ENCODE measurements at regions not wholly inside any gene's neighbourhood (a gene's known extent, or its start where the extent isn't known, plus 50 kb on each side); places are given as distances from the start of the nearest gene placed in this dataset.

- Histone ChIP-seq H3K4me1 (ENCODE audit: control insufficient read depth in 5 of 5, insufficient read depth in 5 of 5, low read length in 5 of 5) (no peaks in the 10 kb centered on the region), H3K27me3 (ENCODE audit: control insufficient read depth in 5 of 5, insufficient read depth in 4 of 5, low read length in 5 of 5) (no peaks in the 10 kb centered on the region), H3K9ac (ENCODE audit: low read length in 5 of 5) (no peak overlapping the region), H3K9me3 (ENCODE audit: control insufficient read depth in 5 of 5, low read length in 5 of 5) (no peaks in the 10 kb centered on the region), H3K4me3 (ENCODE audit: low read depth in 1 of 5, low read length in 5 of 5) (no peak overlapping the region), H3K27ac (ENCODE audit: low read depth, low read length) (no peak overlapping the region), H3K36me3 (ENCODE audit: control insufficient read depth in 5 of 5, insufficient read depth in 5 of 5, low read length in 5 of 5) (no peaks in the 10 kb centered on the region)
Observed at GRCh38 chr2:198382811-198383210, 578.4 kb downstream of the PLCL1 start.

- H3K9me3 ChIP-seq (ENCODE audit: control insufficient read depth in 5 of 5, low read length in 5 of 5), result no peaks in the 10 kb centered on the region
- H3K4me3 ChIP-seq (ENCODE audit: low read depth in 1 of 5, low read length in 5 of 5), result no peak overlapping the region
- no peaks in the 10 kb centered on the region for H3K36me3 ChIP-seq (ENCODE audit: control insufficient read depth in 5 of 5, insufficient read depth in 5 of 5, low read length in 5 of 5)
- no peak overlapping the region for H3K27ac ChIP-seq (ENCODE audit: low read depth, low read length)
- H3K9ac ChIP-seq (ENCODE audit: low read length in 5 of 5), result no peak overlapping the region
- peaks cover 0 to 2% (median 0%) of the 10 kb centered on the region in 5 donors for H3K4me1 ChIP-seq (ENCODE audit: control insufficient read depth in 5 of 5, insufficient read depth in 5 of 5, low read length in 5 of 5)
- H3K27me3 ChIP-seq (ENCODE audit: control insufficient read depth in 5 of 5, insufficient read depth in 4 of 5, low read length in 5 of 5), result no peaks in the 10 kb centered on the region
Observed at GRCh38 chr2:198376677-198377076, 572.3 kb downstream of the PLCL1 start.

- no peak overlapping the region for H3K27ac ChIP-seq (ENCODE audit: low read depth, low read length)
- H3K27me3 ChIP-seq (ENCODE audit: control insufficient read depth in 5 of 5, insufficient read depth in 4 of 5, low read length in 5 of 5), result no peaks in the 10 kb centered on the region
- no peaks in the 10 kb centered on the region for H3K9me3 ChIP-seq (ENCODE audit: control insufficient read depth in 5 of 5, low read length in 5 of 5)
- no peak overlapping the region for H3K4me3 ChIP-seq (ENCODE audit: low read depth in 1 of 5, low read length in 5 of 5)
- H3K36me3 ChIP-seq (ENCODE audit: control insufficient read depth in 5 of 5, insufficient read depth in 5 of 5, low read length in 5 of 5), result no peaks in the 10 kb centered on the region
- peaks cover 0 to 2% (median 0%) of the 10 kb centered on the region in 5 donors for H3K4me1 ChIP-seq (ENCODE audit: control insufficient read depth in 5 of 5, insufficient read depth in 5 of 5, low read length in 5 of 5)
- no peak overlapping the region for H3K9ac ChIP-seq (ENCODE audit: low read length in 5 of 5)
Observed at GRCh38 chr2:198375083-198375410, 570.7 kb downstream of the PLCL1 start.

GRCh38 chr2:198374375-198375082 is 570.1 kb downstream of the PLCL1 start:
- Histone ChIP-seq H3K9me3 (ENCODE audit: control insufficient read depth in 5 of 5, low read length in 5 of 5) (no peaks in the 10 kb centered on the region), H3K9ac (ENCODE audit: low read length in 5 of 5) (no peak overlapping the region), H3K27ac (ENCODE audit: low read depth, low read length) (no peak overlapping the region), H3K27me3 (ENCODE audit: control insufficient read depth in 5 of 5, insufficient read depth in 4 of 5, low read length in 5 of 5) (no peaks in the 10 kb centered on the region), H3K4me3 (ENCODE audit: low read depth in 1 of 5, low read length in 5 of 5) (no peak overlapping the region), H3K4me1 (ENCODE audit: control insufficient read depth in 5 of 5, insufficient read depth in 5 of 5, low read length in 5 of 5) (peaks cover 0 to 2% (median 0%) of the 10 kb centered on the region in 5 donors), H3K36me3 (ENCODE audit: control insufficient read depth in 5 of 5, insufficient read depth in 5 of 5, low read length in 5 of 5) (no peaks in the 10 kb centered on the region)

GRCh38 chr2:198371921-198372543 is 567.6 kb downstream of the PLCL1 start:
- Histone ChIP-seq H3K27me3 (ENCODE audit: control insufficient read depth in 5 of 5, insufficient read depth in 4 of 5, low read length in 5 of 5) (no peaks in the 10 kb centered on the region), H3K27ac (ENCODE audit: low read depth, low read length) (peak overlapping the region; percentile 68), H3K9ac (ENCODE audit: low read length in 5 of 5) (peak overlapping the region in 3 of 5 donors; percentile 42 to 53 (median 50)), H3K4me1 (ENCODE audit: control insufficient read depth in 5 of 5, insufficient read depth in 5 of 5, low read length in 5 of 5) (peaks cover 0 to 2% (median 0%) of the 10 kb centered on the region in 5 donors), H3K4me3 (ENCODE audit: low read depth in 1 of 5, low read length in 5 of 5) (peak overlapping the region; percentile 26 to 76 (median 58)), H3K36me3 (ENCODE audit: control insufficient read depth in 5 of 5, insufficient read depth in 5 of 5, low read length in 5 of 5) (no peaks in the 10 kb centered on the region), H3K9me3 (ENCODE audit: control insufficient read depth in 5 of 5, low read length in 5 of 5) (no peaks in the 10 kb centered on the region)

- no peak overlapping the region for H3K9ac ChIP-seq (ENCODE audit: low read length in 5 of 5)
- H3K9me3 ChIP-seq (ENCODE audit: control insufficient read depth in 5 of 5, low read length in 5 of 5), result no peaks in the 10 kb centered on the region
- no peaks in the 10 kb centered on the region for H3K27me3 ChIP-seq (ENCODE audit: control insufficient read depth in 5 of 5, insufficient read depth in 4 of 5, low read length in 5 of 5)
- H3K4me3 ChIP-seq (ENCODE audit: low read depth in 1 of 5, low read length in 5 of 5), result no peak overlapping the region
- H3K36me3 ChIP-seq (ENCODE audit: control insufficient read depth in 5 of 5, insufficient read depth in 5 of 5, low read length in 5 of 5), result no peaks in the 10 kb centered on the region
- H3K27ac ChIP-seq (ENCODE audit: low read depth, low read length), result peak overlapping the region; percentile 68
- H3K4me1 ChIP-seq (ENCODE audit: control insufficient read depth in 5 of 5, insufficient read depth in 5 of 5, low read length in 5 of 5), result peaks cover 0 to 2% (median 0%) of the 10 kb centered on the region in 5 donors
Observed at GRCh38 chr2:198371329-198371728, 566.9 kb downstream of the PLCL1 start.

GRCh38 chr2:198368089-198368488 is 563.7 kb downstream of the PLCL1 start:
- Histone ChIP-seq H3K36me3 (ENCODE audit: control insufficient read depth in 5 of 5, insufficient read depth in 5 of 5, low read length in 5 of 5) (no peaks in the 10 kb centered on the region), H3K27me3 (ENCODE audit: control insufficient read depth in 5 of 5, insufficient read depth in 4 of 5, low read length in 5 of 5) (no peaks in the 10 kb centered on the region), H3K4me3 (ENCODE audit: low read depth in 1 of 5, low read length in 5 of 5) (no peak overlapping the region), H3K27ac (ENCODE audit: low read depth, low read length) (no peak overlapping the region), H3K4me1 (ENCODE audit: control insufficient read depth in 5 of 5, insufficient read depth in 5 of 5, low read length in 5 of 5) (peaks cover 0 to 2% (median 0%) of the 10 kb centered on the region in 5 donors), H3K9ac (ENCODE audit: low read length in 5 of 5) (no peak overlapping the region), H3K9me3 (ENCODE audit: control insufficient read depth in 5 of 5, low read length in 5 of 5) (no peaks in the 10 kb centered on the region)

- no peaks in the 10 kb centered on the region for H3K9me3 ChIP-seq (ENCODE audit: control insufficient read depth in 5 of 5, low read length in 5 of 5)
- H3K36me3 ChIP-seq (ENCODE audit: control insufficient read depth in 5 of 5, insufficient read depth in 5 of 5, low read length in 5 of 5), result no peaks in the 10 kb centered on the region
- no peaks in the 10 kb centered on the region for H3K4me1 ChIP-seq (ENCODE audit: control insufficient read depth in 5 of 5, insufficient read depth in 5 of 5, low read length in 5 of 5)
- no peak overlapping the region for H3K9ac ChIP-seq (ENCODE audit: low read length in 5 of 5)
- no peak overlapping the region for H3K27ac ChIP-seq (ENCODE audit: low read depth, low read length)
- H3K27me3 ChIP-seq (ENCODE audit: control insufficient read depth in 5 of 5, insufficient read depth in 4 of 5, low read length in 5 of 5), result peaks cover 0 to 5% (median 0%) of the 10 kb centered on the region in 5 donors
- H3K4me3 ChIP-seq (ENCODE audit: low read depth in 1 of 5, low read length in 5 of 5), result no peak overlapping the region
Observed at GRCh38 chr2:198362740-198363139, 558.3 kb downstream of the PLCL1 start.

- Histone ChIP-seq H3K4me1 (ENCODE audit: control insufficient read depth in 5 of 5, insufficient read depth in 5 of 5, low read length in 5 of 5) (no peaks in the 10 kb centered on the region), H3K9me3 (ENCODE audit: control insufficient read depth in 5 of 5, low read length in 5 of 5) (no peaks in the 10 kb centered on the region), H3K36me3 (ENCODE audit: control insufficient read depth in 5 of 5, insufficient read depth in 5 of 5, low read length in 5 of 5) (no peaks in the 10 kb centered on the region), H3K4me3 (ENCODE audit: low read depth in 1 of 5, low read length in 5 of 5) (no peak overlapping the region), H3K9ac (ENCODE audit: low read length in 5 of 5) (no peak overlapping the region), H3K27ac (ENCODE audit: low read depth, low read length) (no peak overlapping the region), H3K27me3 (ENCODE audit: control insufficient read depth in 5 of 5, insufficient read depth in 4 of 5, low read length in 5 of 5) (peaks cover 0 to 5% (median 0%) of the 10 kb centered on the region in 5 donors)
Observed at GRCh38 chr2:198359308-198359707, 554.9 kb downstream of the PLCL1 start.

GRCh38 chr2:198356157-198356556 is 551.8 kb downstream of the PLCL1 start:
- H3K4me3 ChIP-seq (ENCODE audit: low read depth in 1 of 5, low read length in 5 of 5), result no peak overlapping the region
- H3K9ac ChIP-seq (ENCODE audit: low read length in 5 of 5), result no peak overlapping the region
- H3K27ac ChIP-seq (ENCODE audit: low read depth, low read length), result no peak overlapping the region
- H3K4me1 ChIP-seq (ENCODE audit: control insufficient read depth in 5 of 5, insufficient read depth in 5 of 5, low read length in 5 of 5), result no peaks in the 10 kb centered on the region
- H3K9me3 ChIP-seq (ENCODE audit: control insufficient read depth in 5 of 5, low read length in 5 of 5), result no peaks in the 10 kb centered on the region
- no peaks in the 10 kb centered on the region for H3K36me3 ChIP-seq (ENCODE audit: control insufficient read depth in 5 of 5, insufficient read depth in 5 of 5, low read length in 5 of 5)
- peaks cover 0 to 5% (median 0%) of the 10 kb centered on the region in 5 donors for H3K27me3 ChIP-seq (ENCODE audit: control insufficient read depth in 5 of 5, insufficient read depth in 4 of 5, low read length in 5 of 5)
